Endothelial cell of hepatic sinusoid (primary cell): ENCODE measurements at regions not wholly inside any gene's neighbourhood (a gene's known extent, or its start where the extent isn't known, plus 50 kb on each side); places are given as distances from the start of the nearest gene placed in this dataset.
"Not testable (repeated sequence)": the region's sequence is repeated elsewhere in the genome, so short reads cannot be mapped to it uniquely, and the experiment has no call there.

Source experiments
- in situ Hi-C: cut with HindIII; loops from 2 replicates; pipeline ENCODE4 v1.10.0; 2017; ENCODE audit warnings: low sequenced_read_pairs

DNA sequence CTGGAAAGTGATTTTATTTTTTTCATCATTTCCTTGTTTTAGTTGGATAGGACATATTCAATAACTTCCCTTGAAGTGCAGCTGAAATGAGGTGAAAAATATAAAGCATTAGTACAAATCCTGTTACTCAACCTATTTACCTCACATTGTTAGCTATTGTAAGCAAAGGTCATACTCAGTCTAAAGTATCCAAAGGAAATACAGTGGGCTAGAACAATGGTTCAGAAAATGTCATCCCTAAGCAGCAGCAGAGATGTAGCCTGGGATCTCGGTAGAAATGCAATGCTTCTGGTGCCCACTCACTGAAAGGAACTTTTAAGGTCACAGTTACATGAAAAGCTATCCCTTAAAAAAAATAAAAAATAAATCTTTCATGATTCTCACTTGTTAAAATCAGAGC lies 300.6 kb downstream of the PPP4R3C start:
- in situ Hi-C loops, result no loop called here

DNA sequence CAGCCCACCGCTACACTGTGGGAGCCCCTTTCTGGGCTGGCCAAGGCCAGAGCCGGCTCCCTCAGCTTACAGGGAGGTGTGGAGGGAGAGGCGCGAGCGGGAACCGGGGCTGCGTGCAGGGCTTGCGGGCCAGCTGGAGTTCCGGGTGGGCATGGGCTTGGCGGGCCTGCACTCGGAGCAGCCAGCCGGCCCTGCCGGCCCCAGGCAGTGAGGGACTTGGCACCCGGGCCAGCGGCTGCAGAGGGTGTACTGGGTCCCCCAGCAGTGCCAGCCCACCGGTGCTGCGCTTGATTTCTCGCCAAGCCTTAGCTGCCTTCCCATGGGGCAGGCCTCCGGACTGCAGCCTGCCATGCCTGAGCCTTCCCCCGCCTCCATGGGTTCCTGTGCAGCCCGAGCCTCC lies 306.2 kb downstream of the PPP4R3C start:
- in situ Hi-C loops, result not testable (repeated sequence)

DNA sequence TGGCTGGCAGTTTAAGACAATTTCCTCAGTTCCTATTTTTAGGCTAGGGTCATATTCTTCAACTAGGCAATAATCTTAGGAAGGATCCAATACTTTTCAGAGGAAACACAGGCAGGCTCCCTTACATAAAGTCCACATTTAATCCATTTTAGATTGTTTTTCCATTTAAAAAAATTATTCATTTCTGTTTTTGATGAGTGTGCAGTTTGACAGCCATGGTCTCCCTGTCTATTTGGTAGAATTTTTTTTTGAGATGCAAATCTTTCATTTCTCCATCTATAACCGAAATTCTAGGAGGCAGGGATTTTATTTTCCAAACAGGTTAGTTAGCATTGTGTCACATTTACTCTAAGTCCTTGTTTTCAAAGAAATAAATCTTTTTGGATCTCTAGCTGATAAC lies 326.8 kb downstream of the PPP4R3C start:
- in situ Hi-C loops, result no loop called here

DNA sequence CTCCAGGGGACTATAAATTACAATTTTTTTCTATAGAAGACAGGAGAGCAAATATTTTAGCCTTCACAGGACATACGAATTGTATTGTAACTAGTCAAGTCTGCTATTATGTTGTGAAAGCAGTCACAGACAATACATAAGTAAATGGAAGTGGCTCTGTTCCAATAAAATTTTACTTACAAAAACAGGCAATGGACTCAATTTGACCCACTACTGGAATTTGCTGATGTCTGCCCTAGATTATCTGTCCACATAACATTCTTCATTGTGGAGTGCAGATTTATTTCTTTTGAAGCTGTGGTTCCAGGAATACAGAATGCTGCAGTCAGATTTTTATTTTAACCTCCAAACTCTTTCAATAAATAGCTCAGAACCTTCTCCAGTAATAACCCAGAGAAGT lies 330.3 kb downstream of the PPP4R3C start:
- in situ Hi-C loops, result no loop called here

DNA sequence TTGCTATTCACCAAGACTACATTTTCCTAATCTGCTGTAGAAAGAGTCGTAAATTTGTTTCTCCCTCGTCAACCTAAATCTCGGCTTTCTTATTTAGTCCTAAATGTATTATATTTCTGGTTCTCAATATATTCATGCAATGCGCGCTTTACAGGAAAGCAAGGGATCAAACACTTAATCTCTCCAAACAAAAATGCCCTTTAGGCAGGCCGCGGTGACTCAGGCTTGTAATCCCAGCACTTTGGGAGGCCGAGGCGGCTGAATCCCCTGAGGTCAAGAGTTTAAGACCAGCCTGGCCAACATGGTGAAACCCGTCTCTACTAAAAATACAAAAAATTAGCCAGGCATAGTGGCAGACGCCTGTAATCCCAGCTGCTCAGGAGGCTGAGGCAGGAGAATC lies 376.0 kb downstream of the PPP4R3C start:
- in situ Hi-C loops, result not testable (repeated sequence)

DNA sequence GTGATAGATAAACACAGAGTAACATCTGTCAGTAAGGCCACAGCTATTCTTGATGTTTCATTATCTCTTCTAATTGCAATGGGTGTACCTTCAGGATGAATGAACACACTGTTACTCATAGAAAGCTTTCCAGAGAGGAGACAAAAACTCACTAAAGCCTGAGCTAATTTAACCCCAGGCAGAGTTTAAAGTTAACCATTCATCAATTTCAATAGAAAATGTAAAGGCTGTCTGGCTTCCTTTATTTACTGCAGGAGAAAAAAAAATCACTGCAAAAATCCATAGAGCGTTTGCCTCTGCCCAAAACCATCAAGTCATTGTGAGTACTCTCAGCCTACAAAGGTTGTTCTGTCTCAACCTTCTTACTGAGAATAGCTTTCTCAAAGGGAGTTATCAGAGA lies 376.9 kb downstream of the PPP4R3C start:
- in situ Hi-C loops, result no loop called here

DNA sequence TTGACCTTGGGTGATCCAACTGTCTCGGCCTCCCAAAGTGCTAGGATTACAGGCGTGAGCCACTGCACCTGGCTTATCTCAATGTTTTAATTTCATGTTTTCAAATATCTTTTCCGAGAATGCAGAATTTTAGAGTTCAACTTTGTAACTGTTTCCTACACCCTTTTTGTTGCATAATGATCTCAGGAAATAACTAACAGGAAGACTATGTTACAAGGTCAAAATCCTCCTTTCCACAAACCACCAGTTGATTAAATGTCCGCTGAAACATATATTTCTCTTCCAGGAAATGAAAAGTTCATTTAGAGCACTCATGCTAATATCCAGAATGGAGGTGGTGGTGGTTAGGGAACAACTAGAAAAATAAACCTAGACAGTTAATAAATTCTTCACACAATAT lies 377.8 kb downstream of the PPP4R3C start:
- in situ Hi-C loops, result no loop called here

DNA sequence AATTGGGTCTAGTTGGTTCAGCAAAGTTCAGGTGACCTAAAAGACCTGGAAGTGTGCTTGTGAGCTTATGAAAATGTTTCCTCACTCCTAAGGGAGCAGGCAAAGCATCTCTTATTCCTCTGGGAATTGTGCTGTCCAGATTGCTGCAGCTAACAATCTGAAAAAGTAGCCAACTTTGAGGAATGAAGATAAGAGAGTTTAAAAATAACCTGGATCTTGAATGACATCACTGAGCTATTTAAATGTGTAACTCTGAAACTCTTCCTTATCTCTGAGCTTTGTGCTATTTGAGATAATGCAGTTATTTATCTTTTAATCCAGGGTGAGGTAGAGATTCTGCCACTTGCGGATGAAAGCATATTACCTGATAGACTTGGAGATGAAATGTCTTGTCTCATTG lies 384.8 kb downstream of the PPP4R3C start:
- in situ Hi-C loops, result no loop called here

DNA sequence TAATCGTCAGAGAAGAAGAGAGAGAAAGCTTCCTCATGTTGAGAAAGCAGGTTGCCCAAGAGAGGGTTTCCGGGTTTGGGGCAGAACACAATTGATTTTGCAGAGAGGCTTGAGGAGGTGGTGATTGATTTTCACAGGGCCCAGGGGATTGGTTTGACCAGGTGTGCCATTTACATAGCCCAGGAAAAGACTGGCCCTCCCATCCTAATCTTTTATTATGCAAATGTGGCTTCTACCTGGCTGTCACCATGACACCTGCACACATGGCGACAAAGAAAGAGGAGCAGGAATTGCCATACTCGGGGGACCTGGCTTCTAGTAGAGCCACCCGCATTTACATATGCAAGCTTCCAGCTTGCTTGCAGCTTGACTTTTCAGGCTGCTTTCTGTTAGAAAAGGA lies 405.3 kb downstream of the PPP4R3C start:
- in situ Hi-C loops, result no loop called here

DNA sequence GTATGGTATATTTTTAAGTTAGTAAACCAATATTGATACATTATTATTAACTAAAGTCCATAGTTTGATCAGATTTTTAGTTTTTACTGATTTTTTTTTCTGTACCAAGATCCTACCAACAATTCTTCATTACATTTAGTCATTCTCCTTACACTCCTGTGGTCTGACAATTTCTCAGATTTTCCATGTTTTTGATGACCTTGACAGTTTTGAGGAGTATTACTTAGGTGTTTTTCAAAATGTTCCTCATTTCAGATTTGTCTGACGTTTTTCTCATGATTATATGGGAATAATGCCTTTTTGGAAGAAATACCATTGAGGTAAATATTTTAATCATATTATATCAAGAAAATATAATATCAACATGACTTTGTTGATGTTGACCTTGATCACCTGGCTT lies 423.8 kb downstream of the PPP4R3C start:
- in situ Hi-C loops, result no loop called here

DNA sequence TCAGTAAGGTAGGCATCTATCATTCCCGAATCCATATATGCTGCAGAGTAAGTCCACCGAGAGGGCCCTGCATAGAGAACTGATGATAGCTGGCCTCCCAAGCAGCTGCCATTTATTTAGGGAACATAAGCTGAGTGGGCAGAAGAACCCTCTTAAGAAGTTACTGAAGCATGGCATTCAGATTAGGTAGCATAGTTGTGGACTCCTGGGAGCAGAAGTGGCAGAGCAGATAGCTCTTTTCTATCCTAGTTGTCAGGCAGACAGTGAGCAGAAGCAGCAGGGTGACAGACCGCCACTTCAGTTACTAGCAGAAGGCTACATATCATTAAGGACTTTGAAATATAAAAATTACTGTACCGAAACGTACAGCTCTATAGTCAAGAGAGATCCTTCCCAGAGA lies 454.7 kb downstream of the PPP4R3C start:
- in situ Hi-C loops, result no loop called here

DNA sequence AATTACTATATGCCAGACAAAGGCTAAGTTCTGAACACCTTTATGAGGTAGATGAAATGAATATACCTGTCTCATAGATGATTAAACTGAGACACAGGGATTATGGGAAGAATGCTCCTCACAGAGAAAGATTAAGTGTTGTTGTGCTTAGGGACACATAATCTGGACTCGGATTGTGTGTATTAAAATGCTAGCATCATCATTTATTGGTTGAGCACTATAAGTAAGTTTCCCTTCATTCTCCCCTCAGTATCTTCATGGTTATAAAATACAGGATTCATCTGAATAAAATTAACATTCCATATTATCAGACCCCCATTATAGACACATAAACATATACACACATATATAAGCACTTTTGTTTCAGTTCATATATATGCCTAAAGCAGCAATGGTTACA lies 463.5 kb downstream of the PPP4R3C start:
- in situ Hi-C loops, result no loop called here

DNA sequence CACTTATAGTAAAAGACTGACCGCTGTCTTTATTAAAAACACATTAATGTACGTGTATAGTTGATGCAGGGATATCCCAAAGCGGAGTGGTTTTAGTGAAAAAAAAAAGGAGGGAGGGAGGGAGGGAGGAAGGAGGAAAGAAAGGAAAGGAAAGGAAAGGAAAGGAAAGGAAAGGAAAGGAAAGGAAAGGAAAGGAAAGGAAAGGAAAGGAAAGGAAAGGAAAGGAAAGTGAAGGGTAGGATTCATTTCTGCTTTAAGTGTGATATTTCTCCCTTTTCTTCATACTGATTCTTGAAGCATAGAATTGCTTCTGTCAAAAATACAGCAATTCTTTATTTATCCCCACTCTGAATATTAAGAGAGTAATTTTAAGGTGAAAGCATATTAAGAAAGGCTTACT lies 504.9 kb downstream of the PPP4R3C start:
- in situ Hi-C loops, result no loop called here

DNA sequence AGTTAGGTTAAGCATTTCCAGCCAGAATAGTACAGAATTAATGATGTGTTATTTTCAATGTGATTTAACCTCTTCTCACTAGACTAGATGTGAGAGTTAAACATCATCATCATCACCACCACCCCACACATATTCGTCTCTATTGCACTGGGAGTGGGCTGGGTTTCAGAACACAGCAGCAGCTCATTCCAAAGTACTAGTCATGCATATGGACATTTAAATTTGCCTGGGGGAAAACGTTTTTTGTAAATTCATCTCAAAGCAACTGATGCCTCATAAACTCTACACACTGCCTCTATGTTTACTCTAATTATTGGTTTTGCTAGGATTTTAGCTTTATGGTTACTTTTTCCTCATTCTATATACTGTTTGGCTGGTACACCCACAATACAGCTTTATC lies 509.1 kb downstream of the PPP4R3C start:
- in situ Hi-C loops, result no loop called here

DNA sequence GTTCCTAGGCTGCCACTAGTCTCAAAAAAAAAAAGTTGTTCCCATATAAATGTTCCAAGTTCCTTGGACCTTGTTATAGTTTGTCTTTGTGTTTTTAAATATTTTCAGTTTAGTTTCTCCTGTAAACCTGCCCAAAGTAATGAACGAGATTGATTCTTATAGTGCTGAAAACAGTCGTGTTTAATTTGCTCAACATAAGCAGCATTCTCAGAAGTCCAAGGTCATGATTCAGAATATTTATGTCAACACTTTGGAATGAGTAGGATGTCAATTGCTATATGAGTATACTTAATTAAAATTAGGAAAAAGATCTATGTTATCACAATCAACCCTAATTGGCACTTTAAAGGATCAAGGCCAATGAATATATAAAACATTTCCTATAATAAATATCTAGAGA lies 510.9 kb downstream of the PPP4R3C start:
- in situ Hi-C loops, result no loop called here

DNA sequence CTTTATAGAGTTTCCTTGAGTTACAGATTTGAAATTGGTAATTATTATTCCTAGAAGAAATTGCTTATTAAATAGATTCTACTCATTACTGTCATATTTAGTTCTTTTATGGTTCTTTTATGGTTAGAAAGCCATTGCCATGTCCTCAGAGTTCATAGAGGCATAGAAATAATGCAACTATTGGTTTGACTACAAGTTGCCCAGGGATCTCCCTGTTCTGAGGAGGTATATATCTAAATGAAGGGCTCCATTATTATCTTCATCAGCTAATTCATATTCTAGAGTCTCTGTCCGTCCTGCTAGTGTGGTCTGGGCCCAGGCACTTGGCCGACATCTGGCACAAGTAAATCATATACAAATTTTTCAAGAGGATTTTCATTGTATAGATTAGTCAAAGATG lies 535.7 kb downstream of the PPP4R3C start:
- in situ Hi-C loops, result no loop called here

DNA sequence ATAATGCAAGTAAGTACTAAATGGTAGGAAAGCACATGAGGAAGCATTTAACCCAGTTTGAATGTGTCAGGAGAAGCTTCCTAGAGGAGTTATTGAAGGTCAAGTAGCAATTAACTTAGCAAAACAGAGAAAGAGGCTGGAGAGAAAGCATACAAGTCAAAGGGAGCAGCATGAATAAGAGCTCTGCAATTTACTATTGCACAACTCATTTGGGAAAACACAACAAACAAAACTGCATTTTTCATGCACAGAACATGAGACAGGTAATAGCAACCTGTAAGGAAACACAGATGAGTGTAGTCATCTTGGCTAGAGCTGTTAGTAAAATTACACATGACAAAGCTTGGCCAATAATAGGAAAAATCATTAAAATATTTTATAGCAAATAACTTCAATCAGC lies 538.1 kb downstream of the PPP4R3C start:
- in situ Hi-C loops, result no loop called here

DNA sequence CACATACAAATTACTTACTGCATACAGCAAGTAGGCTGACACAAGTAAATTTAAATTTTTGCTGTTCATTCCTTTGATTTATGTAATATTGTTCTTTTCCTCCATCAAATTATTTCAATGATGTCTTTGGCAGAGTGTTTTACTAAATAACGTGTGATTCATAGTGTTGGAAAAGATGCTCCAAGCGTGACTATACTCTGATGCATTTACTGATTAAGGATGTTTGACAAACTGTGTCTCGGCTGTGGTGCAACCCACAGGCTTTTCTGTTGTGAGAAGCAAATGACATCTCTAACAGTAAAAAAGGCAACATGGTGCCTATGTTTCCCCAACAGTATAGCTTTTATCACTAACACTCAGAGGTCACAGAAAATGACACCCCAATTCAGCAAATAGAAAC lies 540.9 kb downstream of the PPP4R3C start:
- in situ Hi-C loops, result no loop called here

DNA sequence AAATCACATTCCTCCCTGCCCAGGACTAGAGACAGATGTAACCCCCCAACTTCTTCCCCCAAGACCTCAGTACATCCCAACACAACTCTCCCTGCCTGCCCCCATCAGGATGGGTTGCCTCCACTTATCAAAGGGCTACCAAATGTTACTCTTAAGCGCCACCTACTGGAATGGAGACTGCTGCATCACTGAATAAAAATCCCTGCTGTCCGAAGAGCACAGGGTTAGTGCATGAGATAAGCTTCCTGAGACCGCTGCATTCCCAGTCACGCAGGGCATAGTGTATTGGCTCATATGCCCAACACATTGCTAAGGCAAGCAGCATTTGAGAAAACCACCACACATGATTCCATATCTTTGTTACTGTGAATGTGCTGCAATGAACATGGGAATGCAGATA lies 544.5 kb downstream of the PPP4R3C start:
- in situ Hi-C loops, result no loop called here

DNA sequence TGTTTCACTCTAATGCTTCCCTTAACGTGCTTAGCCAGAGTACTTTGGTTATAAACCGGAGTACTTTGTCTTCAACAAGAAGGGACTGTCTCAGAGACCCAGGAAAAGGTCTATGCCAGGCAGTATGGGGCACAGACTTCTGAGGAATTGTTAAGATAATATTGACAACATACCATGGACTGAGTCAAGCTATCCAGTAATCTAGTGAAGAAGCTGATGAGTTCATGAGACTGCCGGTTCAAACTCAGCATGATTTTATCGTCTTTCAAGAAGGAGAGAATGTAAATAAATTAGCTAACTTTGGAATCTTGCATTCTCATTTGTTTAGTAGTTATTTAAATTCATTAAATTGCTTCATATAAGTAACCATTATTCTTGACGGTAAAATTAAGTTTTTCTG lies 546.1 kb downstream of the PPP4R3C start:
- in situ Hi-C loops, result no loop called here

DNA sequence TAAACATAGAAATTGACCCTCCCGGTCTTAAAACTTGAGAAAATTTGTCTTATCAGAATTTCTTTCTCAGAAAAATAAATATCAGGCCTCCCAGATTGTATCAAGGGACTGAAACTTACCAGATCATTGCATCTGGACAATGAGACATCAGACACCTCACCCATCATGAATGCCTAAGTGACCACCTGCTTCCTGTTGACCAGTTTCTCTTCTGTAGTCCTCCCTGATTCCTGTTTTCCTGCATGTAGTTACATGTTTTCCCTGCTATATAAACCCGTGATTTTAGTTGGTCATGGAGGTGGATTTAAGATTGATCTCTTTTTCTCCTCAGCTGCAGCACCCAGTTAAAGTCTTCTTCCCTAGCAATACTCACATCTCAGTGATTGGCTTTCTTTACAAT lies 548.1 kb downstream of the PPP4R3C start:
- in situ Hi-C loops, result no loop called here

DNA sequence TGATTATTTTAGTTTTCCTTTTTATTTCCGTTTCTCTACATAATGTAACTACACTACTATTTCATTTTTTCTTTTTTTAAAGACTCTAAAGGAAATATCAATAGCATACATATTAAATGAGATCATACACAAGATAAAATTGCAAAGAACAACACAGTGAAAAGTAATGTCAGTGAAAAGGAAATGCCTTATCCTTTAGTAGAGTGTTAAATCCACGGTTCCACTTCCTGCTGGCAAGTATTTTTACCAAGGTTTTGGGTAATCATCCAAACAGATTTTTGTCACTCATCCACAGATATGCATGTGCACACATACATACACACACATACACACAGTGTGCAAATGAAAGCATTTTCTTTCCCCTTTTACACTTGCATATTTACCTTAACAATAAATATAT lies 548.9 kb downstream of the PPP4R3C start:
- in situ Hi-C loops, result no loop called here

DNA sequence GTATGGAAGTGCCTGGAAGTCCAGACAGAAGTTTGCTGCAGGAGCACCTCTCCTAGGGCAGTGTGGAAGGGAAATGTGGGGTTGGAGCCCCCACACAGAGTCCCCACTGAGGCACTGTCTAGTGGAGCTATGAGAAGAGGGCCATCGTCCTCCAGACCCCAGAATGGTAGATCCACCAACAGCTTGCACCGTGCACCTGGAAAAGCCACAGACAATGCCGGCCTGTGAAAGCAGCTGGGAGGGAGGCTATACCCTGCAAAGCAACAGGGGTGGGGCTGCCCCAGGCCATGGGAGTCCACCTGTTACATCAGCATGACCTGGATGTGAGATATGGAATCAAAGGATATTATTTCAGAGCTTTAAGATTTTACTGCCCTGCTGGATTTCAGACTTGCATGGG lies 551.4 kb downstream of the PPP4R3C start:
- in situ Hi-C loops, result not testable (repeated sequence)

DNA sequence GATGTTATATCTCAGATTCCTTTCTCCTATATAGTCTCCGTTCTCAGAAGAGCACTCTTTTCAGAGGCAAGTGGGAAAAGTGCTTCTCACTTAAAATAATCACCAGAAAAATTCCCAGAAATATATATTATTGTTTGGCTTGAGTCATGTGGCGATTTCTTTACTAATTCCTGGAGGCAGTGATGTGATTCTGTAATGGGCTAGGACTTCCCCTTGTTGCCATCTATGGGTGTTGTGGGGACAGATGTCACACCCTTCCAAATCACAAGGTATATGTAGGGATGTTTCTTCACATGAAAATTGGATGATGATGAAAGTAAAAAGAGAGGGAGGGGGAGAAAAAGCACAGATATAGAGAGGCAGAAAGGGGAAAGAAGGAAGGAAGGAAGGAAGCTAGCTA lies 553.4 kb downstream of the PPP4R3C start:
- in situ Hi-C loops, result no loop called here
